ENCODE measurements at regions not wholly inside any gene's neighbourhood (a gene's known extent, or its start where the extent isn't known, plus 50 kb on each side); places are given as distances from the start of the nearest gene placed in this dataset.
A peak's percentile ranks its signal among the peaks of the same experiment; 100 is the strongest.
"Not testable (repeated sequence)": the region's sequence is repeated elsewhere in the genome, so short reads cannot be mapped to it uniquely, and the experiment has no call there.

DNA sequence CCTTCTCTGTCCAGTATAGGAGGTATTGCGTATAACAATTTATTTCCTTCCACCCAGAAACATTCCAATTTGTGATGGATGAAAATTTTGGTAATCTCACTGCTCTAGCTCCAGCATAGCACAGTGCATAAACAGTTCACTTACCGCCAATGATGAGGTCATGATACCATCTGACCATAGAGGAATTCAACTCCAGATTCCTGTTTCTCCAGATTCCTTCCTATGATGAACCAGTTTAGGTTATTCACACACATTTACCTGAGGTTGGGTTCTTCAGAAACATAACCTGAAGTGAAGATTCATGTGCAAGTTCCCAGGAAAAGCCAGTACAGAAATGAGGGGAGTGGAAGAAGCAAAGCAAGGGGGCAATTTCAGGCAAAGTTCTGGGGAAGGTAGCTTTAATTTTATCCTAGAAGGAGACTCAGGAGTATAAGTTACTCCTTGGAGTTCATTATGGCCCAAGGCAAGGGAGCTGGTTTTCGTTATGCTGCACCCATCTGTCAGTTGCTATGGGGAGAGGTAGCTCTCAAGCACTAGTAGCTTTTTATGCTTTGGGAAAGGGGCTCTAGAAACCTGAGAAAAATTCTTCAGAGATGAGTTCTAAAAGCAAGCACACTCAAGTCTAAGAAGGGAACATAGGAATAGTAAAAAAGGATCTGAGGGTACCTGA lies 121.6 kb downstream of the CASP12 start:
- no peak for DNase-seq (ENCODE audit: low read depth)

DNA sequence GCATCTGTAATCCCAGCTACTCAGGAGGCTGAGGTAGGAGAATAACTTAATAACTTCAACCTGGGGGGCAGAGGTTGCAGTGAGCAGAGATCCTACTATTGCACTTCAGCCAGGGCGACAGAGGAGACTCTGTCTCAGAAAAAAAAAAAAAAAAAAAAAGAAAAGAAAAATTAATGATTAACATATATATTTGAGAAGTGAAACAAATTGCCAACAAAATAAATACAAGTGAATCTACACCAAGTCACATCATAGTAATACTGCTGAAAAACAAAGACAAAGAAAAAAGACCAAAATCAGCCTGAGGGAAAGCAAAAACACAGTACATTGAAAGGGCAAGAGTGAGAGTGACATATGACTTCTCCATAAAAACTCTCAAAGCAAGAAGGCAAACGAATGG lies 123.7 kb downstream of the CASP12 start:
- no peak for DNase-seq (ENCODE audit: low read depth)

GRCh38 chr11:104772806-104773241 lies 125.4 kb downstream of the CASP12 start:
- peak; percentile 88 for DNase-seq (ENCODE audit: low read depth)

- DNase-seq (ENCODE audit: low read depth) = no peak
These were observed 126.5 kb downstream of the CASP12 start for GRCh38 chr11:104771763-104772162.

- DNase-seq (ENCODE audit: low read depth) = not testable (repeated sequence)
These were observed 127.2 kb downstream of the CASP12 start for GRCh38 chr11:104771046-104771445.

- DNase-seq (ENCODE audit: low read depth) = no peak
These were observed 132.7 kb downstream of the CASP12 start for GRCh38 chr11:104765401-104766095.

GRCh38 chr11:104764710-104765045 lies 133.6 kb downstream of the CASP12 start:
- no peak for DNase-seq (ENCODE audit: low read depth)

DNA sequence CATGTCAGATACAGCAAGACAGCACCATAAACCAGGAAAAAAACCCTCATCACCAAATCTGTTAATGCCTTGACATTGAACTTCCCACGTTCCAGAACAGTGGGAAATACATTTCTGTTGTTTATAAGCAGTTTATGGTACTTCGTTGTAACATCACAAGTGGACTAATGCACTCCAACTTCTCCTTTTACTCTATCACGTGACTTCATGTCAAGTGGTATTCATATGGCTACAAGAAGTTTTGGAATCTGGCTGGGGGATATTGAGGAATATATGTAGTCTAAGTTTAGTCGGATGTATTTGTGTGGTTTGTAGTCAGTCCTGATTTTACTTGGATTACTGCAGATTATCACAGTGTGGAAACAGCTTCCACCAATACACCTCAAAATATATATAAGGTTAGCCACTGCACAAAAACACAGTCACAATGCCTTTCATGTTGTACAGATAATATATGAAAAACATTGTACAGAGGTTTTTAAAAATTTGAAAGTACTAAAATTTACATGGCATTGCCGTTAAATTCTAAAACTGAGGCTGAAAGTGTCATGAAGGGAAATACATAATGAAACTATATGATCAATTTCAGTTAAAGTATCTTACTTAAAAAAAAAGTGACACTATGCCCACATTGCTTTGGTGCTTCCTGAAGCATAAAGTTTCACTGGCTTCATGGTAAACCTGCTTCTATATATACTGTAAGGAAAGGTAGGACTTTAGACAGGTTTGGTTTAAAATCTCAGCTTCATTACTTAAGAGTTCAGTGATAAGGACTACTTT lies 134.1 kb downstream of the CASP12 start:
- DNase-seq (ENCODE audit: low read depth) = no peak

DNA sequence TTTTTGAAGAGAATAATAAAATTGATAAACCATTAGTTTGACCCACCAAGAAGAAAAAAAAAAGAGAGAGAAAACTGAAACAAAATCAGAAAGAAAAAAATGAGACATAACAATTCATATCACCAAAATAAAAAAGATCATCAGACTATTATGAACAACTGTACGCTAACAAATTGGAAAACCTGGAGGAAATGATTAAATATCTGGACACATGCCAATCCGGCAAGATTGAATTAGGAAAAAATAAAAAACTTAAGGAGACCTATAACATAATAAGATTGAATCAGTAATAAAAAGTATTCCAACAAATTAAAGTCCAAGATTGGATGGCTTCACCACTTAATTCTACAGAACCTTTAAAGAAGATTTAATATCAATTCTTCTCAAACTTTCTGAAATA lies 136.7 kb downstream of the CASP12 start:
- DNase-seq (ENCODE audit: low read depth) = no peak

DNA sequence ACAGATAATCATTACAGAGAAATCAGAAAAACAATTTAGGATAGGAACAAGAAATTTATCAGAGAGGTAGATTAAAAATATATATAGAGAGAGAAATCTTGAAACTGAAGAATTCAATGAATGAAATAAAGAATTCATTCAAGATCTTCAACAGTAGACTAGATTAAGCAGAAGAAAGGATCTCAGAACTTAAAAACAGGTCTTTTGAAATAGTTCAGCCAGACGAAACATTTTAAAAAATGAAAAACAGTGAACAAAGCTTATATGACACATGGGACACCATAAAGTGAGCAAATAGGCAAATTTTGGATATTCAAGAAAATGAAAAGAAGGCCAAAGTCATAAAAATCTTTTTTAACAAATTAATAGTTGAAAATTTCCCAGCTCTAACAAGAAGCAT lies 138.8 kb downstream of the CASP12 start:
- no peak for DNase-seq (ENCODE audit: low read depth)

GRCh38 chr11:104738918-104739317 lies 159.3 kb downstream of the CASP12 start:
- no peak for DNase-seq (ENCODE audit: low read depth)

GRCh38 chr11:104738208-104738607 lies 160.1 kb downstream of the CASP12 start:
- DNase-seq (ENCODE audit: low read depth) = no peak

GRCh38 chr11:104736502-104736901 lies 161.8 kb downstream of the CASP12 start:
- DNase-seq (ENCODE audit: low read depth) = no peak

- DNase-seq (ENCODE audit: low read depth) = no peak
These were observed 163.3 kb downstream of the CASP12 start for GRCh38 chr11:104734998-104735397.

DNA sequence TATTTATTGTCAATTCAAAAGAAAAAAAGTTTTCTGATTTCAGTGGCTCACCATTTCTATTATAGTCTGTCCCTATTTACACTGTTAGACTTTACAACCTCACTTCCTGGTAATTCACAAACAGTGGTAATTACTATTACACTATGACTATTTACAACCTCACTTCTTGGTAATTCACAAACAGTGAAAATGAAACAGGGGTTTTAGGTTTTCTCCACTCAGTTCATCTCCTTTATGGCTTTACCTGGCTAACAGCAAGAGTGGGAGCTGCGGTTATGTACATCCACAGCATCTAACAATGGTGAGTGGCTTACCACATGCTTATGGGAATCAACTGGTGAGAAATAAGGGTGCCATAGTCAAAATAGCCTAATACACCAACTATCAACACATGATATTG lies 166.4 kb downstream of the CASP12 start:
- DNase-seq (ENCODE audit: low read depth) = no peak

DNA sequence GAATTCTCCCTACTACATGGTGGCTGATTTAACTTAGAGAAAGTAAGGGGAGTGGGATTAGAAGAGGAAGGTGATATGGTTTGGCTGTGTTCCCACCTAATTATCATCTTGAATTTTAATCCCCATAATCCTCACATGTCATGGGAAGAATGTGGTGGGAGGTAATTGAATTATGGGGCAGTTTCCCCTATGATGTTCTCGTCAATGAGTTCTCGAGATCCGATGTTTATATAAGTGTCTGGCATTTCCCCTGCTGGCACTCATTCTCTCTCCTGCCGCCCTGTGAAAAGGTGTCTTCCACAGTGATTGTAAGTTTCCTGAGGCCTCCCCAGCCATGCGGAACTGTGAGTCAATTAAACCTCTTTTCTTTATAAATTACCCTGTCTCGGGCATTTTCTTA lies 169.3 kb downstream of the CASP12 start:
- DNase-seq (ENCODE audit: low read depth) = no peak

DNA sequence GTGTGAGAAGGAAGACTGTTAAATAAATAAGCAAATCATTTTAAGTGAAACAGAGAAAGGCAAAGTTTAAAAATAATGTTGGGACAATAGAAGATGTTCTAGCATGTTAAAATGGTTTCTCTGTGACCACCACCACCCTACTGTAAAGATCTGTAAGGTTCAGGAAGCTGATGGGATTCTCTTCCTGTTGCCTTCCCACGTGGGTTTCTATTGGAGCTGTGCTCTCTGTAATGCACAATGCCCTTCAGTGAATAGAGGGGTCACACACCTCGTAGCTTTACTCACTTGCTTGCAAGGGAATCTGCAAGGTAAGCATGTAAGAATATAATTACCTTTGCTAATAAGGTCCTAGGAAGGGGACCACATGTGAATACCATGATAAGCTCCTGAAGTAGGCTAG lies 170.5 kb downstream of the CASP12 start:
- DNase-seq (ENCODE audit: low read depth) = no peak

DNA sequence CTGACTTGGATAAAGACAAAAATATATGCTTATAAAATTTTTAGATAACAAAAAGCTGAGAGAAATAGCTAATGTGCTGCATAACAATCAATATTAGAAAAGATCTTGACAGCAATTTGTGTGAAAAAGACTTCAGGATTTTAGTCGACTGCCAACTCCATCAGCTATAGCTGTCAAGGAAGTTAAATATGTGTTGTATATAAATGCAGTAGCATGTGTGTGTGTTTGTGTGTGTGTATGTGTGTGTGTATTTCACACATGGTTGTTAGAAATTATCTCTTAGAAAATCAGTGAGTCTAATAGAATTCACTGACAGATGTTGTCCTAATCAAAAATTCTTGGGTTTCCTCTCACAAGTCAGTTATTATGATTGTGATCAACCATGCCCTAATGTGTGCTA lies 171.2 kb downstream of the CASP12 start:
- DNase-seq (ENCODE audit: low read depth) = no peak

DNA sequence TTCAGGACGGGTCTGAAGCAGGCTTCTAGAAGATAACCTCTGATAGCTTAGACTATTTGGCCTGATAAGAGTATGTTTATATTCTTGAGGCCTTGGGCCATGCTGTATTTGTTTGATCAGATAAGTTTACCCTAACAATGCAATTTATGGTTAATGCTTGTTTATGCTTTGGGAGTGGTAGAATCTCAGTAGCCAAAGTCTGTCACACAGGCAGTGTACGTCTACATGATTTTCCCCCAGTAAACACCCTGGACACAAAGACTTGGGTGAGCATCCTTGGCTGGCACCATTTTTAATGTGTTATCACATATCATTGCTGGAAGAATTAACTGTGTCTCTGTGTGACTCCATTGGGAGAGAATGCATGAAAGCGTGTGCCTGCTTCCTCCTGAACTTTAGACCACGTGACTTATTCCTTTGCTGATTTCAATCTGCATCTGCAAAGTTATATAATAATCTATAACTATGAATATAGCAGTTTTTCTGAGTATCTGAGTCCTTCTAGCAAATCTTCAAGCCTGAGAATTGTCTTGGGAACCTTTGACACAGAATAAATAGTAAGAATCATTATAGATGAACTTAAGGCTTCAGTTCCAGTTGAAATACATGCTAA lies 172.4 kb downstream of the CASP12 start:
- DNase-seq (ENCODE audit: low read depth) = no peak

- DNase-seq (ENCODE audit: low read depth) = peak; percentile 79
These were observed 184.9 kb downstream of the CASP12 start for GRCh38 chr11:104713401-104713800.

DNA sequence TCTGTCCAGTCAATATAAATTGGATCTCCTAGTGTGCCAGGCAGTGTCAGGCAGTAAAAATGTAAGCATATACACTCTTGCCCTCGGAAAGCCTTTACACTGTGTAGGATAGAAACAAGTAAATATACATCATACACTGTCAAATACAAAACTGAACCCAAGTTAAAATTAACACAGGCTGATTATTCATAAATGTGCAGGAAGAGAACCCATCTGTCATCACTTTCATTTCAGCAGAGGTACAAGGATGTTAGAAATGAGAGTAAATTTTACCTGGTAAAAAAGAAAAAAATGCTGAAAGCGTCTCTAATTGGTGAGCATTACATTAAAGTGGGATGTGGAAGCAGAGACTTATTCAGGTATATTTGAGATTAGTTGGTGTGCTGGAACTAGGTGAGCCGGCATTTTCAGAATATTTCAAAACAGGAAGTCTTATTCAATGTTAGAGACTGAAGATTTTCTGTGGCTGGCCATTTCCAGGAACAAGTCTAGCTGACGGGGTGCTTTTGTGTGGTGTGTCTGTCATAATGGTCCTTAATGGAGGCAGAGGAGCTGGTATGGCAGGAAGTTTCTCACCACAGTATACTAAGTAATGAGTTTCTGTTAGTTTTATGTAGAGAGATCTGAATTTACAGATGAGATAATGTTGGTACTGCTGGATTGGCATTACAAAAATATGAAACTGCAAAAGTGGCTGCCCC lies 192.6 kb downstream of the CASP12 start:
- DNase-seq (ENCODE audit: low read depth) = no peak

GRCh38 chr11:104704888-104705287 lies 193.4 kb downstream of the CASP12 start:
- DNase-seq (ENCODE audit: low read depth) = no peak
